ENCODE measurements at regions not wholly inside any gene's neighbourhood (a gene's known extent, or its start where the extent isn't known, plus 50 kb on each side); places are given as distances from the start of the nearest gene placed in this dataset.

DNA sequence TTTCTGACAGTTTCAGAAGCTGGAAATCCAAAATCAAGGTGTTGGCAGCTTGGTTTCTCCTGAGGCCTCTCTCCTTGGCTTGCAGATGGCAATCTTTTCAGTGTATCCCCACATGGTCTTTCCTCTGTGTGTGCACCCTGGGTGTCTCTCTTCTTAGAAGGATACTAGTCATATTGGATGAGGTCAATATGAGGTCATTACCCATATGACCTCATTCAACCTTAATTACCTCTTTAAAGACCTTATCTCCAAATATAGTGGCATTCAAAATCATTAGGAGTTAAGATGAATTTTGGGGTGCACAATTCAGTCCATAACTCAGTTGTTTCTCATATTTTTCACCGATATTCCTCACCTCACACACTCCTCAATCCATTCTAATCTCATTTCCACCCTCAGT, 92.4 kb upstream of the TGM3 start:
- Histone ChIP-seq H3K27ac (ENCODE audit: low read depth, low read length, severe bottlenecking) (no peak overlapping the region), H3K4me1 (ENCODE audit: control insufficient read depth, insufficient read depth, low read length, poor library complexity, severe bottlenecking) (no peaks in the 10 kb centered on the region), H3K9me3 (ENCODE audit: control insufficient read depth, low read length) (no peaks in the 10 kb centered on the region), H3K4me3 (ENCODE audit: extremely low read depth, insufficient read depth, low read length, poor library complexity, severe bottlenecking) (no peak overlapping the region), H3K36me3 (ENCODE audit: control insufficient read depth, insufficient read depth, low read length) (no peaks in the 10 kb centered on the region)
- WGBS, 2 experiments (ENCODE audit: insufficient coverage in 2 of 2): 94 to 100% methylated on average over 1 of the region's 1 CpG

- H3K4me1 ChIP-seq (ENCODE audit: control insufficient read depth, insufficient read depth, low read length, poor library complexity, severe bottlenecking): no peaks in the 10 kb centered on the region
- no peaks in the 10 kb centered on the region for H3K36me3 ChIP-seq (ENCODE audit: control insufficient read depth, insufficient read depth, low read length)
- H3K27ac ChIP-seq (ENCODE audit: low read depth, low read length, severe bottlenecking): no peak overlapping the region
- no peak overlapping the region for H3K4me3 ChIP-seq (ENCODE audit: extremely low read depth, insufficient read depth, low read length, poor library complexity, severe bottlenecking)
- H3K9me3 ChIP-seq (ENCODE audit: control insufficient read depth, low read length): no peaks in the 10 kb centered on the region
- 85 to 95% methylated on average over 3 of the region's 3 CpGs for WGBS, 2 experiments (ENCODE audit: insufficient coverage in 2 of 2)
Observed at GRCh38 chr20:2204021-2204420, 91.8 kb upstream of the TGM3 start.

DNA sequence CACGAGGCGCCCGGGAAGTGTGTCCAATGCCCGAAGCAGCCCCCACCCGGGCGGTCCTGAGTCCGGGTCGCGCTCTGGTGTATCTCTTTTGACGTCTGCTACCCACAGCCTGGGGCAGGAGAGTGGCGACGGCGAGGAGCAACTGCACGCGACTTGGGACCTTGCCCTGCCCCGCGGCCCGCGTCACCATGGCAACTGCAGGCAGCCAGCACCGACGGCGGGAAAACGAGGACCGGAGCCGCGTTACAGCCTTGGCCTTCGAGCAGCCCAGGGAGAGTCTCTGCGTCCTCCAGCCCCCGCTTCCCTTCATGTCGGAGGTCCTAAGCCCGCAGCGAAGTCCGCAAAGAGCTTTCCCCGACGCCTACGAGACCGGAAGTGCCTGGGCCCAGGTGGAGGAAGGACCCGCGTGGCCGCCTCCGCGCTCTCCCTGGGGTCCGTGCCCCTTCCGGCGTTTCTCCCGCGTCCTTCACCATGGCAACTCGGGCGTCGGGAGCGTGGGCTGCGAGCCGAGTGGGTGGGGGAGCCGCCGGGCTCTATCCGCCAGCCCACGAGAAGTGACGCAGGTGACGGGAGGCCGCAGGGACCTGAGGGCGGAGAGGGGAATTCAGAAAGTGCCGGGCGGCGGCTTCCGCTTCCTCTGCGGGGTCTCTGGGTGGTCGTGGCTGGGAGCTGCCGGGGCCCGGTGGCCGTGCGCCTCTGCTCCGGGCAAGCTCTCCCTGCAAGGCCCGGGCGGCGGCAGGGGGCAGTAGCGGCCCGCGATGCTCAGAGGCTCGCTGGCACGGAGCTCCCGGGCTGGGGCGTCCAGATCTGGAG, 88.6 kb upstream of the TGM3 start:
- no peaks in the 10 kb centered on the region for H3K9me3 ChIP-seq (ENCODE audit: control insufficient read depth, low read length)
- H3K36me3 ChIP-seq (ENCODE audit: control insufficient read depth, insufficient read depth, low read length): no peaks in the 10 kb centered on the region
- no peak overlapping the region for H3K27ac ChIP-seq (ENCODE audit: low read depth, low read length, severe bottlenecking)
- H3K4me3 ChIP-seq (ENCODE audit: extremely low read depth, insufficient read depth, low read length, poor library complexity, severe bottlenecking): peak overlapping the region; percentile 56
- H3K4me1 ChIP-seq (ENCODE audit: control insufficient read depth, insufficient read depth, low read length, poor library complexity, severe bottlenecking): no peaks in the 10 kb centered on the region
- 2 to 3% methylated on average over 65 to 79 of the region's 82 CpGs for WGBS, 2 experiments (ENCODE audit: insufficient coverage in 2 of 2)

GRCh38 chr20:2207770-2208097, 88.1 kb upstream of the TGM3 start:
- H3K27ac ChIP-seq (ENCODE audit: low read depth, low read length, severe bottlenecking): no peak overlapping the region
- H3K4me3 ChIP-seq (ENCODE audit: extremely low read depth, insufficient read depth, low read length, poor library complexity, severe bottlenecking): peak overlapping the region; percentile 56
- no peaks in the 10 kb centered on the region for H3K9me3 ChIP-seq (ENCODE audit: control insufficient read depth, low read length)
- no peaks in the 10 kb centered on the region for H3K4me1 ChIP-seq (ENCODE audit: control insufficient read depth, insufficient read depth, low read length, poor library complexity, severe bottlenecking)
- WGBS, 2 experiments (ENCODE audit: insufficient coverage in 2 of 2): 1 to 3% methylated on average over 6 to 10 of the region's 17 CpGs
- H3K36me3 ChIP-seq (ENCODE audit: control insufficient read depth, insufficient read depth, low read length): no peaks in the 10 kb centered on the region

DNA sequence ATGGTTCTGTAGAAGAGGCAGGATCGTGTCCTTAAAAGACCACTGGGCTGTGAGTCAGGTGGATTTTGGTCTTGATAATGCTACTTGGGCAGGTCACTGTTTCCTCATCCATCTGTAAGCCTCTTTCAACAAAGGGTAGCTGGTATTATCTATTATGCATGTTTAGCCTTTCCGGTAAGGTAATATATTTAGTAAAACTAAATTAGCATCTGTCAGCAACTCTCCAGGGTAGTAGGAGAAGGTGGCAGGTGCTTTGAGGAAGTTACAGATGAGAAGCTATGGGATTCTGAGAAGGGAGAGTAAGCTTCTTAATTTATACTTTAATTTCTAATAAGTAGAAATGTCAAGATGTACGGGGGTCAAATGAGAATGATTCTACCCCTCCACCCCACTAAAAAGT, 86.9 kb upstream of the TGM3 start:
- Histone ChIP-seq H3K4me3 (ENCODE audit: extremely low read depth, insufficient read depth, low read length, poor library complexity, severe bottlenecking) (no peak overlapping the region), H3K36me3 (ENCODE audit: control insufficient read depth, insufficient read depth, low read length) (no peaks in the 10 kb centered on the region), H3K4me1 (ENCODE audit: control insufficient read depth, insufficient read depth, low read length, poor library complexity, severe bottlenecking) (no peaks in the 10 kb centered on the region), H3K27ac (ENCODE audit: low read depth, low read length, severe bottlenecking) (no peak overlapping the region), H3K9me3 (ENCODE audit: control insufficient read depth, low read length) (no peaks in the 10 kb centered on the region)
- no CpG with 5 or more reads among the region's 3 CpGs for WGBS, 2 experiments (ENCODE audit: insufficient coverage in 2 of 2)

DNA sequence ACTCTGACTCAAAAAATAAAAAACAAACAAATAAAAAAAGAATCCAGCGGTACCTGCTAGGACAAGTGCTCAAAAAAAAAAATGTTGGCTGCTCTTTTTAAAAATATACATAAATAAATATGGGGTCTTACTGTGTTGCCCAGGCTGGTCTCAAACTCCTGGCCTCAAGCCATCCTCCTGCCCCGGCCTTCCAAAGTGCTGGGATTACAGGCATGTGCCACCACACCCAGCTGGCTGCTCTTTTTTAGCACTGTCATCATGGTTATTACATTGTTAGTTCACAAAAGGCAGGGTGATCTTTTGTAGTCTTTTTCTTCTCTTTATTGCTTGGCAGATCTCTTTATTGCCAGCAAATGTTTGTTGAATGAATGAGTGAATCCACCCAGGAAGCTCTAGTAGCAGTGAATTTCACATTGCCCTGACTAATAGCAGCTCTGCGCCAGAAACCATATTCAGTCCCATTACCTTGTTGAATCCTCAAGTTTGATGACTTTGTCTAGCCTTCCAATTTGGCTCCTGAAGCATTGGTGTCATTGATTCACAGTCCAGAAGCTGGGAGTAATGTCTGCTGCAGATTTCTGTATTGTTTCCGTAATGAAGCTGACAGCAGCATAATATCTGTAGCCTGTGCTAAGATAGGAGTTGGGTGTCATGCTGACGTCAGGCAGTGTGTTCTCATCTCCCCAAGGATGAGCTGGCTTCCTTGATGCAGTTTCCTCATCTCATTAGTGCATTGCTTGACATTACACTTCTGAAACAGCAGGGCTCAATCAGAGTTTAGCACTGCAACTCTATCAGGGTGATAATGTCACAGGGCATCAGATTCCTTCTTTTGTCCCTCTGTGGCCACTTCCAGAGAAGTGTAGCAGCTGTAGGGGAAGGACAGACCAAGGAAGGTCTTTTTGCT, 84.9 kb upstream of the TGM3 start:
- 73 to 85% methylated on average over 3 of the region's 5 CpGs for WGBS, 2 experiments (ENCODE audit: insufficient coverage in 2 of 2)
- no peaks in the 10 kb centered on the region for H3K36me3 ChIP-seq (ENCODE audit: control insufficient read depth, insufficient read depth, low read length)
- H3K9me3 ChIP-seq (ENCODE audit: control insufficient read depth, low read length): no peaks in the 10 kb centered on the region
- H3K4me3 ChIP-seq (ENCODE audit: extremely low read depth, insufficient read depth, low read length, poor library complexity, severe bottlenecking): no peak overlapping the region
- H3K27ac ChIP-seq (ENCODE audit: low read depth, low read length, severe bottlenecking): no peak overlapping the region
- H3K4me1 ChIP-seq (ENCODE audit: control insufficient read depth, insufficient read depth, low read length, poor library complexity, severe bottlenecking): no peaks in the 10 kb centered on the region

DNA sequence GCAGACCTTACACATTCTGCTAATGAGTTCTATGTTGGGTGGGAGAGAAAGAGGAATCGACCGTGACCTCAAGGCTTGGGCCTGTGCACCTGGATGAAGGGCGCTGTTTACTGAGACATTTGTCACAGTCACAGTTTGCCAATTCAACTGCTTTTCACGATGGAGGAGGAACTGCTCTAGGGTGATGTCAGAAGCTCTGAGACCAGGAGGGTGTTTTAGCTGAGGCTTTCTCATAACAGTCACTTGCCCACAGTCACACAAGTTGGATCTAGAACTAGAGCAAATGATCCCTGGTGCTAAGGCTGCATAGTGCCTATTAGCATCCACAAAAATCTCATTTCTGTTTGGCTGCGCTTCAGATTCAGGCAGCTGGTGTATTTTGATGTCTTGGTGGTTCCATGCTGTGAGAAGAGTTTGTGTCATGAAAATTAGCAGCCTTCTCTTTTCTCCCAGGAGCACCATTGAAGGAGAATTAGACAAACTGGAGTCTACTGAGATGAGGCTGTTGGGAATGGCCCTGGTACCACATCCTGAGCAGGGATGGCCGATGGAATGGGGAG, 83.3 kb upstream of the TGM3 start:
- Histone ChIP-seq H3K27ac (ENCODE audit: low read depth, low read length, severe bottlenecking) (no peak overlapping the region), H3K4me1 (ENCODE audit: control insufficient read depth, insufficient read depth, low read length, poor library complexity, severe bottlenecking) (no peaks in the 10 kb centered on the region), H3K9me3 (ENCODE audit: control insufficient read depth, low read length) (no peaks in the 10 kb centered on the region), H3K4me3 (ENCODE audit: extremely low read depth, insufficient read depth, low read length, poor library complexity, severe bottlenecking) (no peak overlapping the region), H3K36me3 (ENCODE audit: control insufficient read depth, insufficient read depth, low read length) (no peaks in the 10 kb centered on the region)
- 90 to 96% methylated on average over 5 of the region's 6 CpGs for WGBS, 2 experiments (ENCODE audit: insufficient coverage in 2 of 2)

DNA sequence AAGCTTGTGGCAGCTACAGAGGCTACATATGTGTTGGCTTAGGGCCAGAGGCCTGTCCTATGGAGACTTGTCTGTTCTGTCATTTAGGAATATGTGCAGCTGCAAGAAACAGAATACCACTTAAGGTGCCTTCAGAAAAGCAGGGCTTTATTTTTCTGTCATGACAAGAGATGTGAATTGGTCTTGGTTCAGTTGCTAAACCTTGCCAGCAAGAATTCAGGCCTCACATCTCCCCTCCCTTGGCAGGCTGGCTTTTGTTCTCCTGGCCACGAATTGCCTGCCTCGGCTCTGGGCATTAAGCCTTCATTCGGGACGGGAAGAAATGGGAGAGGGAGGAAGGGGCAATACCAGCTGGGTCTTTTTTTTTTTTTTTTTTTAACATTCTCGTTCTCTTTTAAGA, 82.4 kb upstream of the TGM3 start:
- no CpG with 5 or more reads among the region's 5 CpGs for WGBS, 2 experiments (ENCODE audit: insufficient coverage in 2 of 2)

GRCh38 chr20:2217857-2218539, 77.8 kb upstream of the TGM3 start:
- Histone ChIP-seq H3K4me3 (ENCODE audit: extremely low read depth, insufficient read depth, low read length, poor library complexity, severe bottlenecking) (no peak overlapping the region), H3K36me3 (ENCODE audit: control insufficient read depth, insufficient read depth, low read length) (no peaks in the 10 kb centered on the region), H3K9me3 (ENCODE audit: control insufficient read depth, low read length) (peaks cover 7% of the 10 kb centered on the region), H3K27ac (ENCODE audit: low read depth, low read length, severe bottlenecking) (no peak overlapping the region), H3K4me1 (ENCODE audit: control insufficient read depth, insufficient read depth, low read length, poor library complexity, severe bottlenecking) (no peaks in the 10 kb centered on the region)
- WGBS, 2 experiments (ENCODE audit: insufficient coverage in 2 of 2): 90 to 100% methylated on average over 2 to 4 of the region's 6 CpGs

More for the DNA sequence above, 82.4 kb upstream of the TGM3 start:
- no peaks in the 10 kb centered on the region for H3K36me3 ChIP-seq (ENCODE audit: control insufficient read depth, insufficient read depth, low read length)
- H3K4me1 ChIP-seq (ENCODE audit: control insufficient read depth, insufficient read depth, low read length, poor library complexity, severe bottlenecking): no peaks in the 10 kb centered on the region
- H3K9me3 ChIP-seq (ENCODE audit: control insufficient read depth, low read length): no peaks in the 10 kb centered on the region
- no peak overlapping the region for H3K4me3 ChIP-seq (ENCODE audit: extremely low read depth, insufficient read depth, low read length, poor library complexity, severe bottlenecking)
- H3K27ac ChIP-seq (ENCODE audit: low read depth, low read length, severe bottlenecking): no peak overlapping the region

- no peaks in the 10 kb centered on the region for H3K36me3 ChIP-seq (ENCODE audit: control insufficient read depth, insufficient read depth, low read length)
- 100% methylated on average over 1 of the region's 2 CpGs; no CpG with 5 or more reads in 1 of the 2 experiments for WGBS, 2 experiments (ENCODE audit: insufficient coverage in 2 of 2)
Observed at GRCh38 chr20:2219481-2220006, 76.3 kb upstream of the TGM3 start.

More at GRCh38 chr20:2219481-2220006, 76.3 kb upstream of the TGM3 start:
- no peak overlapping the region for H3K4me3 ChIP-seq (ENCODE audit: extremely low read depth, insufficient read depth, low read length, poor library complexity, severe bottlenecking)
- H3K4me1 ChIP-seq (ENCODE audit: control insufficient read depth, insufficient read depth, low read length, poor library complexity, severe bottlenecking): no peaks in the 10 kb centered on the region
- H3K9me3 ChIP-seq (ENCODE audit: control insufficient read depth, low read length): peaks cover 7% of the 10 kb centered on the region
- no peak overlapping the region for H3K27ac ChIP-seq (ENCODE audit: low read depth, low read length, severe bottlenecking)

All from mesodermal cell (in vitro differentiated cells).